Vagina (tissue), 2 donors: ENCODE measurements at regions not wholly inside any gene's neighbourhood (a gene's known extent, or its start where the extent isn't known, plus 50 kb on each side); places are given as distances from the start of the nearest gene placed in this dataset.
"Not testable (repeated sequence)": the region's sequence is repeated elsewhere in the genome, so short reads cannot be mapped to it uniquely, and the experiment has no call there.

Experiments used
- DNase-seq, 2 donors: peaks; one replicate each; pipeline ENCODE4 v3.0.0-alpha.2; 2017; ENCODE audit errors: extremely low spot score in 2 of 2
- H3K27ac ChIP-seq: fragments of 200-600 bp; sonication (generic); one replicate; pipeline ENCODE4 v1.5.1; 2019
- H3K27me3 ChIP-seq: fragments of 200-600 bp; sonication (generic); one replicate; pipeline ENCODE4 v1.5.1; 2019
- H3K36me3 ChIP-seq, 2 donors: fragments of 200-600 bp; sonication (generic); one replicate each; pipeline ENCODE4 v1.5.1; 2017 to 2019
- H3K4me1 ChIP-seq: fragments of 200-600 bp; sonication (generic); one replicate; pipeline ENCODE4 v1.5.1; 2019
- H3K4me3 ChIP-seq, 2 donors: fragments of 200-600 bp; sonication (generic); 1 replicate in 1 of 2; 2 replicates in 1 of 2; pipeline ENCODE4 v1.5.1; 2016 to 2019
- H3K9me3 ChIP-seq: fragments of 200-600 bp; sonication (generic); one replicate; pipeline ENCODE4 v1.5.1; 2019
- POLR2A ChIP-seq, 2 donors: fragments of 450-650 bp; IDR thresholded peaks; one replicate each; pipeline ENCODE4 v1.6.1; 2017; ENCODE audit warnings: antibody characterized with exemption in 2 of 2, mild to moderate bottlenecking in 2 of 2, moderate library complexity in 2 of 2
- POLR2AphosphoS5 ChIP-seq, 2 donors: sonication (generic); formaldehyde crosslinking; IDR thresholded peaks; one replicate each; pipeline ENCODE4 v1.9.0; 2017; ENCODE audit warnings: antibody characterized with exemption in 2 of 2, mild to moderate bottlenecking in 2 of 2, low read depth in 1 of 2; ENCODE audit not compliant: insufficient read depth in 1 of 2
- intact Hi-C: fragments of 100-400 bp; cut with DNase I; formaldehyde crosslinking; loops from one replicate; pipeline ENCODE4 v1.15.1; 2023
- TF ChIP-seq, protein P1 (sequence below), 3 experiments: fragments of 450-650 bp in 2 of 3; fragments of 200-600 bp in 1 of 3; sonication (generic) in 1 of 3; IDR thresholded peaks; one replicate each; pipeline ENCODE4 v1.5.1; 2017 to 2019; ENCODE audit warnings: antibody characterized with exemption in 3 of 3, mild to moderate bottlenecking in 2 of 3, moderate library complexity in 2 of 3

DNA sequence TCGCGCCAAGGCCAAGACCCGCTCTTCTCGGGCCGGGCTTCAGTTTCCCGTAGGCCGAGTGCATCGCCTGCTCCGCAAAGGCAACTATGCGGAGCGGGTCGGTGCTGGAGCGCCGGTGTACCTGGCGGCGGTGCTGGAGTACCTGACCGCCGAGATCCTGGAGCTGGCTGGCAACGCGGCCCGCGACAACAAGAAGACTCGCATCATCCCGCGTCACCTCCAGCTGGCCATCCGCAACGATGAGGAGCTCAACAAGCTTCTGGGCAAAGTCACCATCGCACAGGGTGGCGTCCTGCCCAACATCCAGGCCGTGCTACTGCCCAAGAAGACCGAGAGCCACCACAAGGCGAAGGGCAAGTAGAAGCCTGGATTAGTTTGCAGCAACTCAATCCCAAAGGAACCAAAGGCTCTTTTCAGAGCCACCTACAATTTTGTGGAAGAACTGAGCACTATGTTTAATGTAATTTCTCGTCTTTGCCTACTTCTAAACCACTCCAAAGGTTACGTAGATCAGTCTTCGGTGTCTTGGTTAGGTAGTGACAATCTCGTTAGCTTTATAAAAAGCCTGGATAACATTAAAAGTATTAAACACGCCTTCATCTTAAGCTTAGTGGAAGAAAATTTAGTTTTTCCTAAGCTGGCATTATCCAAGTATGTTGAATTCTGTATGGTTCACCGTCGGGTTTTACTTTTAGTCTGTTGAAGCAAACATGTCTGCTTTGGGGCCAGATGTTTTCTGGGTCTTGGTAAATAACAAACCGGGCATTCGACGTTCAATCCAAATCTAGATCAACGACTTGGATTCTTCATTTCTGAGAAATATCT, 103.7 kb downstream of the OR2B2 start:
- H3K27me3 ChIP-seq, H3K9me3 ChIP-seq, H3K36me3 ChIP-seq, intact Hi-C loops, DNase-seq: not testable (repeated sequence)
- H3K27ac ChIP-seq: peak overlapping the region; percentile 72
- TF ChIP-seq POLR2AphosphoS5 (IDR thresholded peaks at IDR 0.05; ENCODE audit: insufficient read depth in 1 of 2, low read depth in 1 of 2): peak in 1 of 2 donors; percentile 65
- H3K4me1 ChIP-seq: peaks cover 23% of the 10 kb centered on the region
- peak overlapping the region; percentile 46 to 58 for H3K4me3 ChIP-seq

DNA sequence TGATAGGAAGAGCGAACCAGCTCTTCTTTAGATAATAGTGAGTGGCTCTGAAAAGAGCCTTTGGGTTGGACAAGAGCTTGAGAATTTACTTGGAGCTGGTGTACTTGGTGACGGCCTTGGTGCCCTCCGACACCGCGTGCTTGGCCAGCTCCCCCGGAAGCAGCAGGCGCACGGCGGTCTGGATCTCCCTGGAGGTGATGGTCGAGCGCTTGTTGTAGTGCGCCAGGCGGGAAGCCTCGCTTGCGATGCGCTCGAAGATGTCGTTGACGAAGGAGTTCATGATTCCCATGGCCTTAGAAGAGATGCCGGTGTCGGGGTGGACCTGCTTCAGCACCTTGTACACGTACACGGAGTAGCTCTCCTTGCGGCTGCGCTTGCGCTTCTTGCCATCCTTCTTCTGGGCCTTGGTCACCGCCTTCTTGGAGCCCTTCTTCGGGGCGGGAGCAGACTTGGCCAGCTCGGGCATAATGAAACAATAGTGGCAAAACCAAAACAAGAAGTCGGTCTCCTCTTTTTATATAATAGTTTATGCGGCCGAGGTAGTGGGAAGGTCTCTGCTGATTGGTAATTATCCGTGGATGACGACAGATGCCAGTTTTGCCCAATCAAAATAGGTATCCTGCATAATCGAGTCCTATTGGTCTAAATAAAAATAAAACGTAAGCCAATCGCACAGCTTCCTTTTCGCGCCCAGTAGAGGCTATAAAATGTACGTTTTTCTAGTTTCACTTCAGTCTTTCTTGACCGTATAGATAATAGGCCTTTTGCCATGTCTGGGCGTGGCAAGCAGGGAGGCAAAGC, 104.6 kb downstream of the OR2B2 start:
- peak overlapping the region; percentile 72 for H3K27ac ChIP-seq
- H3K4me1 ChIP-seq: peaks cover 23% of the 10 kb centered on the region
- peak in 1 of 2 donors; percentile 95 for DNase-seq
- H3K4me3 ChIP-seq: peak overlapping the region; percentile 46 to 58
- intact Hi-C loops, H3K36me3 ChIP-seq, H3K9me3 ChIP-seq, H3K27me3 ChIP-seq: not testable (repeated sequence)
- peak in 1 of 2 donors; percentile 45 for TF ChIP-seq POLR2A (IDR thresholded peaks at IDR 0.05)
- TF ChIP-seq POLR2AphosphoS5 (IDR thresholded peaks at IDR 0.05; ENCODE audit: insufficient read depth in 1 of 2, low read depth in 1 of 2): peak; percentile 71 to 89

DNA sequence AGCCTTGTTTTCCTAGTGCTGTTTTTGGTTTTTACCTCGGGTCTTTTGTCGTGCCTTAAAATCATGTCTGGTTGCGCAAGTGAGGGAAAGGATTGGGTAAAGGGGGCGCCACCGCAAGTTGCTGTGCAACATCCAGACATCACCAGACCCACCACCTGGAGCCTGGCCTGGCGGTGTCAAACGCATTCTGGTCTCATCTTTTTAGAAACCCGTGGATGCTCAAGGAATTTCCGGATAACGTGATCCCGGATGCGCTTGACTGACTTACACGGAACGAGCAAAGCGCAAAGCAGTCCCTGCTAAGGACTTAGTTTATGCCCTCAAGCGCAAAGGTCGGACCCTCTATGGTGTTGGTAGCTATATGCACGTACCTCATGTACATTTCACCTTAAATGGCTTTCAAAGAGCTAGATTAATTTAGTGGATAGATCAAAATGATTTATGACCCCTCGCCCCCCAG, 105.2 kb downstream of the OR2B2 start:
- Histone ChIP-seq H3K27ac (peak overlapping the region; percentile 72), H3K4me3 (peak overlapping the region; percentile 46 to 58), H3K4me1 (peaks cover 23% of the 10 kb centered on the region), H3K9me3 (no peaks in the 10 kb centered on the region), H3K27me3 (no peaks in the 10 kb centered on the region), H3K36me3 (no peaks in the 10 kb centered on the region)
- no peak for DNase-seq
- intact Hi-C loops: no loop called here
- TF ChIP-seq, protein P1, sequence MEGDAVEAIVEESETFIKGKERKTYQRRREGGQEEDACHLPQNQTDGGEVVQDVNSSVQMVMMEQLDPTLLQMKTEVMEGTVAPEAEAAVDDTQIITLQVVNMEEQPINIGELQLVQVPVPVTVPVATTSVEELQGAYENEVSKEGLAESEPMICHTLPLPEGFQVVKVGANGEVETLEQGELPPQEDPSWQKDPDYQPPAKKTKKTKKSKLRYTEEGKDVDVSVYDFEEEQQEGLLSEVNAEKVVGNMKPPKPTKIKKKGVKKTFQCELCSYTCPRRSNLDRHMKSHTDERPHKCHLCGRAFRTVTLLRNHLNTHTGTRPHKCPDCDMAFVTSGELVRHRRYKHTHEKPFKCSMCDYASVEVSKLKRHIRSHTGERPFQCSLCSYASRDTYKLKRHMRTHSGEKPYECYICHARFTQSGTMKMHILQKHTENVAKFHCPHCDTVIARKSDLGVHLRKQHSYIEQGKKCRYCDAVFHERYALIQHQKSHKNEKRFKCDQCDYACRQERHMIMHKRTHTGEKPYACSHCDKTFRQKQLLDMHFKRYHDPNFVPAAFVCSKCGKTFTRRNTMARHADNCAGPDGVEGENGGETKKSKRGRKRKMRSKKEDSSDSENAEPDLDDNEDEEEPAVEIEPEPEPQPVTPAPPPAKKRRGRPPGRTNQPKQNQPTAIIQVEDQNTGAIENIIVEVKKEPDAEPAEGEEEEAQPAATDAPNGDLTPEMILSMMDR (IDR thresholded peaks at IDR 0.05): no peak
- no peak for TF ChIP-seq POLR2A (IDR thresholded peaks at IDR 0.05)
- no peak for TF ChIP-seq POLR2AphosphoS5 (IDR thresholded peaks at IDR 0.05; ENCODE audit: insufficient read depth in 1 of 2, low read depth in 1 of 2)

DNA sequence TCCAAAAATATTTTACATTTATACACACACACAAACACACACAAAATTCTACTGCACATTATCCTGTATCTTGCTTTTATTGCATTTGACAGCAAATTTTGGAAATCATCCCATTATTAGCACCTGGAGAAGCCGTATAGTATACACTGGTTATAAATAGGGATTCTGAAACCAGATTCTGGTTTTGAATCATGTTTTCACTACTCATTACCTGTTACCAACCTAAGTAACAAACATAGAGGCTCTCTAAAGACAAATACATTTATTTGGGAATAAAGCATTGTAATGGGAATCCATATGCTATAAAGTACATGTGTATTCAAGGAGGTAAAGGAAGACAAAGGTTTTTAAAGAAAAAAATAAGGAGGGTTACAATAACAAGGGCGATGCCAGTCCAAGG, 106.8 kb downstream of the OR2B2 start:
- Histone ChIP-seq H3K9me3 (no peaks in the 10 kb centered on the region), H3K36me3 (no peaks in the 10 kb centered on the region), H3K4me1 (peaks cover 13% of the 10 kb centered on the region), H3K27me3 (no peaks in the 10 kb centered on the region), H3K27ac (no peak overlapping the region), H3K4me3 (no peak overlapping the region)
- TF ChIP-seq, protein P1 (IDR thresholded peaks at IDR 0.05): no peak
- TF ChIP-seq POLR2AphosphoS5 (IDR thresholded peaks at IDR 0.05; ENCODE audit: insufficient read depth in 1 of 2, low read depth in 1 of 2) (no peak), POLR2A (IDR thresholded peaks at IDR 0.05) (no peak)
- intact Hi-C loops: no loop called here
- no peak for DNase-seq

DNA sequence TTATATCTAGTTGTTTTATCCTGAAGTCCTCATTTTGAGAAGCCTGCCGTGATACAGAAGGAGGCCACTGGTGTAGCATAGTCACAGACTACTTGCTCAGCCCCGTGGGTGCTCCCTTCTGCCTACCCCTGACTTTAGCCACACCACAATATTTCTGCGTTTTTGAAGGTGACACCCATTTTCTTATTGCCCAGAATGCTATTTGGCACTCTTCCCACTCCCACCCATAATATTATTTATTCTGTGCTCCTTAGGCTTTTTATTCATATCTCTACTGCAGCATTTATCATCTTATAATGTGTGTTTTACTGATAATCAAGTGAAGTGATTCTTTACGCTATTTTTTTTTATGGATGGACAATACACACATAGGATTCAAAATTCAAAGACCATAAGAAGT, 107.3 kb downstream of the OR2B2 start:
- no peaks in the 10 kb centered on the region for H3K9me3 ChIP-seq
- DNase-seq: no peak
- peaks cover 10% of the 10 kb centered on the region for H3K4me1 ChIP-seq
- H3K27ac ChIP-seq: no peak overlapping the region
- H3K27me3 ChIP-seq: no peaks in the 10 kb centered on the region
- intact Hi-C loops: no loop called here
- TF ChIP-seq, protein P1 (IDR thresholded peaks at IDR 0.05): no peak
- TF ChIP-seq POLR2AphosphoS5 (IDR thresholded peaks at IDR 0.05; ENCODE audit: insufficient read depth in 1 of 2, low read depth in 1 of 2): no peak
- no peak for TF ChIP-seq POLR2A (IDR thresholded peaks at IDR 0.05)
- no peaks in the 10 kb centered on the region for H3K36me3 ChIP-seq
- H3K4me3 ChIP-seq: no peak overlapping the region
